ENCODE measurements at regions not wholly inside any gene's neighbourhood (a gene's known extent, or its start where the extent isn't known, plus 50 kb on each side); places are given as distances from the start of the nearest gene placed in this dataset.
"Not testable (repeated sequence)": the region's sequence is repeated elsewhere in the genome, so short reads cannot be mapped to it uniquely, and the experiment has no call there.

- not testable (repeated sequence) for DNase-seq
These were observed 1371.3 kb upstream of the RAG2 start for GRCh38 chr11:37969336-37969735.

GRCh38 chr11:37968148-37968547, 1370.1 kb upstream of the RAG2 start:
- DNase-seq = no peak

- DNase-seq = no peak
These were observed 1369.6 kb upstream of the RAG2 start for GRCh38 chr11:37967635-37968034.

GRCh38 chr11:37963440-37963839, 1365.4 kb upstream of the RAG2 start:
- no peak for DNase-seq

- DNase-seq = no peak
These were observed 1359.7 kb upstream of the RAG2 start for GRCh38 chr11:37957717-37958116.

GRCh38 chr11:37951996-37952395, 1354.0 kb upstream of the RAG2 start:
- no peak for DNase-seq

- DNase-seq = no peak
These were observed 1350.2 kb upstream of the RAG2 start for GRCh38 chr11:37948258-37948657.

- no peak for DNase-seq
These were observed 1349.8 kb upstream of the RAG2 start for GRCh38 chr11:37947821-37948220.

GRCh38 chr11:37946155-37946766, 1348.2 kb upstream of the RAG2 start:
- DNase-seq = no peak

GRCh38 chr11:37942081-37942480, 1344.0 kb upstream of the RAG2 start:
- no peak for DNase-seq

- DNase-seq = no peak
These were observed 1331.1 kb upstream of the RAG2 start for GRCh38 chr11:37929100-37929653.

GRCh38 chr11:37926772-37927171, 1328.7 kb upstream of the RAG2 start:
- DNase-seq = no peak

- no peak for DNase-seq
These were observed 1318.3 kb upstream of the RAG2 start for GRCh38 chr11:37916331-37916730.

- DNase-seq = no peak
These were observed 1316.8 kb upstream of the RAG2 start for GRCh38 chr11:37914859-37915258.

GRCh38 chr11:37908219-37908548, 1310.1 kb upstream of the RAG2 start:
- DNase-seq = no peak

GRCh38 chr11:37907436-37908218, 1309.6 kb upstream of the RAG2 start:
- DNase-seq = no peak

- DNase-seq = no peak
These were observed 1307.8 kb upstream of the RAG2 start for GRCh38 chr11:37905707-37906417.

- DNase-seq = no peak
These were observed 1298.0 kb upstream of the RAG2 start for GRCh38 chr11:37896016-37896415.

GRCh38 chr11:37881741-37882140, 1283.7 kb upstream of the RAG2 start:
- DNase-seq = no peak

GRCh38 chr11:37861671-37862070, 1263.6 kb upstream of the RAG2 start:
- no peak for DNase-seq

GRCh38 chr11:37858806-37859537, 1260.9 kb upstream of the RAG2 start:
- not testable (repeated sequence) for DNase-seq

GRCh38 chr11:37858398-37858797, 1260.4 kb upstream of the RAG2 start:
- no peak for DNase-seq

- no peak for DNase-seq
These were observed 1259.7 kb upstream of the RAG2 start for GRCh38 chr11:37857726-37858125.

All from CD4-positive, alpha-beta T cell treated with Interleukin-17A for 1 hour (primary cell).